BJ (cell line): ENCODE measurements at regions not wholly inside any gene's neighbourhood (a gene's known extent, or its start where the extent isn't known, plus 50 kb on each side); places are given as distances from the start of the nearest gene placed in this dataset.

Source experiments
- CTCF ChIA-PET: fragments of 350-600 bp; formaldehyde crosslinking; extraction: SDS; loops from one replicate; lab custom pipeline; 2021; ENCODE audit warnings: antibody characterized with exemption, inconsistent platforms; lab: Yijun Ruan, JAX
- POLR2A ChIA-PET: fragments of 300-600 bp; sonication (Branson Sonifier 250); formaldehyde crosslinking; extraction: SDS; loops from one replicate; lab custom pipeline; 2021; ENCODE audit warnings: antibody characterized with exemption; lab: Charles Lee
- DNase-seq: peaks from one replicate; pipeline ENCODE4 v3.0.0-alpha.2; 2011; ENCODE audit warnings: low read depth
- H3K27me3 ChIP-seq: 2 replicates; pipeline ENCODE4 v1.6.0; 2011; ENCODE audit warnings: low read length; ENCODE audit not compliant: control insufficient read depth, insufficient read depth
- H3K36me3 ChIP-seq: 2 replicates; pipeline ENCODE4 v1.5.1; 2011; ENCODE audit warnings: low read length; ENCODE audit not compliant: control insufficient read depth, insufficient read depth
- H3K4me3 ChIP-seq: 2 replicates; pipeline ENCODE4 v1.5.1; 2011; ENCODE audit warnings: low read depth, mild to moderate bottlenecking, control low read depth, low read length
- CTCF ChIP-seq: IDR thresholded peaks from 2 replicates; pipeline ENCODE4 v1.5.1; 2011; ENCODE audit warnings: low read depth, mild to moderate bottlenecking, control low read depth, inconsistent platforms, low read length, moderate library complexity; ENCODE audit not compliant: insufficient read depth

GRCh38 chr7:19397911-19398310, 252.7 kb upstream of the FERD3L start:
- Histone ChIP-seq H3K4me3 (no peak overlapping the region), H3K27me3 (no peaks in the 10 kb centered on the region), H3K36me3 (no peaks in the 10 kb centered on the region)
- no peak for DNase-seq
- ChIA-PET CTCF (interaction anchor here (1.1 kb wide), 1 partner anchor 9 kb away, joined by 4 read pairs; no protein-coding TSS in a partner anchor), POLR2A (no interaction called here)
- TF ChIP-seq CTCF = no peak

GRCh38 chr7:19392246-19392645, 247.0 kb upstream of the FERD3L start:
- ChIA-PET CTCF (no interaction called here), POLR2A (no interaction called here)
- H3K4me3 ChIP-seq = no peak overlapping the region
- DNase-seq = peak; percentile 18
- TF ChIP-seq CTCF = no peak
- H3K36me3 ChIP-seq = no peaks in the 10 kb centered on the region
- no peaks in the 10 kb centered on the region for H3K27me3 ChIP-seq

GRCh38 chr7:19390795-19391194, 245.6 kb upstream of the FERD3L start:
- TF ChIP-seq CTCF = no peak
- Histone ChIP-seq H3K27me3 (no peaks in the 10 kb centered on the region), H3K36me3 (no peaks in the 10 kb centered on the region), H3K4me3 (no peak overlapping the region)
- DNase-seq = no peak
- ChIA-PET POLR2A (no interaction called here), CTCF (no interaction called here)

- no peak for DNase-seq
- no peak for TF ChIP-seq CTCF
- CTCF ChIA-PET = no interaction called here
These were observed 236.1 kb upstream of the FERD3L start for GRCh38 chr7:19381321-19381720.

GRCh38 chr7:19378345-19378714, 233.1 kb upstream of the FERD3L start:
- no peaks in the 10 kb centered on the region for H3K27me3 ChIP-seq
- no peak overlapping the region for H3K4me3 ChIP-seq
- H3K36me3 ChIP-seq = no peaks in the 10 kb centered on the region
- DNase-seq = no peak
- ChIA-PET CTCF (no interaction called here), POLR2A (no interaction called here)
- no peak for TF ChIP-seq CTCF

More at GRCh38 chr7:19381321-19381720, 236.1 kb upstream of the FERD3L start:
- POLR2A ChIA-PET = no interaction called here
- H3K36me3 ChIP-seq = no peaks in the 10 kb centered on the region
- H3K4me3 ChIP-seq = no peak overlapping the region
- no peaks in the 10 kb centered on the region for H3K27me3 ChIP-seq
